H9 (cell line): ENCODE measurements at regions not wholly inside any gene's neighbourhood (a gene's known extent, or its start where the extent isn't known, plus 50 kb on each side); places are given as distances from the start of the nearest gene placed in this dataset.

Experiments used
- DNase-seq: peaks from one replicate; pipeline ENCODE4 v3.0.0-alpha.2; 2017
- H2AFZ ChIP-seq: one replicate; pipeline ENCODE4 v1.6.1; 2013; ENCODE audit warnings: mild to moderate bottlenecking, low read length, control low read depth, moderate library complexity
- H2AK5ac ChIP-seq: 2 replicates; pipeline ENCODE4 v1.6.1; 2013; ENCODE audit warnings: low read length, control low read depth, mixed read lengths; ENCODE audit not compliant: insufficient read length
- H2BK120ac ChIP-seq: one replicate; pipeline ENCODE4 v1.6.1; 2013; ENCODE audit warnings: low read depth, mild to moderate bottlenecking, low read length, control low read depth, inconsistent platforms; ENCODE audit not compliant: poor library complexity, severe bottlenecking
- H2BK12ac ChIP-seq: 2 replicates; pipeline ENCODE4 v1.6.1; 2013; ENCODE audit warnings: low read length, control low read depth, mixed read lengths, low read depth; ENCODE audit not compliant: insufficient read length
- H2BK15ac ChIP-seq: 2 replicates; pipeline ENCODE4 v1.6.1; 2013; ENCODE audit warnings: low read depth, low read length, control low read depth
- H2BK20ac ChIP-seq: one replicate; pipeline ENCODE4 v1.6.1; 2013; ENCODE audit warnings: low read depth, mild to moderate bottlenecking, low read length, control low read depth, inconsistent platforms; ENCODE audit not compliant: poor library complexity, severe bottlenecking
- H2BK5ac ChIP-seq: 2 replicates; pipeline ENCODE4 v1.6.1; 2013; ENCODE audit warnings: low read length, control low read depth, mixed read lengths; ENCODE audit not compliant: insufficient read length
- H3K14ac ChIP-seq: 2 replicates; pipeline ENCODE4 v1.6.1; 2013; ENCODE audit warnings: low read length, control low read depth; ENCODE audit not compliant: insufficient read depth
- H3K18ac ChIP-seq: 2 replicates; pipeline ENCODE4 v1.6.1; 2013; ENCODE audit warnings: low read depth, mild to moderate bottlenecking, mixed read lengths, low read length, control low read depth; ENCODE audit not compliant: insufficient read length
- H3K23ac ChIP-seq: 2 replicates; pipeline ENCODE4 v1.6.1; 2013; ENCODE audit warnings: low read length, control low read depth, mixed read lengths, low read depth; ENCODE audit not compliant: insufficient read length
- H3K23me2 ChIP-seq: 2 replicates; pipeline ENCODE4 v1.6.1; 2013; ENCODE audit warnings: low read depth, mild to moderate bottlenecking, mixed read lengths, low read length, control low read depth; ENCODE audit not compliant: insufficient read length, poor library complexity, severe bottlenecking
- H3K27ac ChIP-seq: 2 replicates; pipeline ENCODE4 v1.5.1; 2013; ENCODE audit warnings: low read length, control low read depth, mixed read lengths, low read depth; ENCODE audit not compliant: insufficient read length
- H3K27me3 ChIP-seq: 2 replicates; pipeline ENCODE4 v1.6.1; 2013; ENCODE audit warnings: low read length, control low read depth, inconsistent platforms; ENCODE audit not compliant: insufficient read depth
- H3K4ac ChIP-seq: 2 replicates; pipeline ENCODE4 v1.6.1; 2013; ENCODE audit warnings: low read depth, mild to moderate bottlenecking, control low read depth, inconsistent platforms, low read length, moderate library complexity
- H3K4me1 ChIP-seq: 2 replicates; pipeline ENCODE4 v1.6.1; 2013; ENCODE audit warnings: low read length, control low read depth, inconsistent platforms; ENCODE audit not compliant: insufficient read depth
- H3K4me2 ChIP-seq: 2 replicates; pipeline ENCODE4 v1.6.1; 2013; ENCODE audit warnings: low read length, control low read depth, mixed read lengths; ENCODE audit not compliant: insufficient read length, insufficient read depth
- H3K56ac ChIP-seq: 2 replicates; pipeline ENCODE4 v1.6.1; 2013; ENCODE audit warnings: low read depth, mild to moderate bottlenecking, mixed read lengths, low read length, control low read depth; ENCODE audit not compliant: insufficient read length
- H3K79me1 ChIP-seq: 2 replicates; pipeline ENCODE4 v1.6.1; 2013; ENCODE audit warnings: low read depth, mild to moderate bottlenecking, moderate library complexity, low read length, control low read depth, inconsistent platforms; ENCODE audit not compliant: insufficient read depth, poor library complexity, severe bottlenecking
- H3K79me2 ChIP-seq: 2 replicates; pipeline ENCODE4 v1.6.1; 2013; ENCODE audit warnings: low read length, control low read depth, inconsistent platforms; ENCODE audit not compliant: insufficient read depth
- H3K9ac ChIP-seq: 2 replicates; pipeline ENCODE4 v1.6.1; 2013; ENCODE audit warnings: low read length, control low read depth, mixed read lengths; ENCODE audit not compliant: insufficient read length; ENCODE audit errors: extremely low read depth
- H3K9me3 ChIP-seq: one replicate; pipeline ENCODE4 v1.6.1; 2013; ENCODE audit warnings: low read depth, low read length, inconsistent platforms; ENCODE audit not compliant: control insufficient read depth
- H3T11ph ChIP-seq: one replicate; pipeline ENCODE4 v1.6.1; 2013; ENCODE audit warnings: mild to moderate bottlenecking, low read length, control low read depth, inconsistent platforms
- H4K20me1 ChIP-seq: one replicate; pipeline ENCODE4 v1.6.1; 2013; ENCODE audit not compliant: control insufficient read depth, insufficient read length, insufficient read depth
- H4K5ac ChIP-seq: 2 replicates; pipeline ENCODE4 v1.6.1; 2013; ENCODE audit warnings: low read depth, mild to moderate bottlenecking, mixed read lengths, low read length, control low read depth; ENCODE audit not compliant: insufficient read length
- H4K8ac ChIP-seq: replicated peaks from 2 replicates; pipeline ENCODE4 v1.6.1; 2013; ENCODE audit warnings: low read length, control low read depth, mixed read lengths, low read depth; ENCODE audit not compliant: insufficient read length
- H4K91ac ChIP-seq: 2 replicates; pipeline ENCODE4 v1.6.1; 2013; ENCODE audit warnings: low read depth, mild to moderate bottlenecking, moderate library complexity, mixed read lengths, low read length, control low read depth; ENCODE audit not compliant: insufficient read length
- H3K27ac Mint-ChIP-seq, 3 experiments: 2 replicates in 2 of 3; 3 replicates in 1 of 3; pipeline ENCODE4 v1.8.0; 2020 to 2021; ENCODE audit warnings: mixed read lengths in 3 of 3, mild to moderate bottlenecking in 1 of 3, moderate library complexity in 1 of 3
- H3K27me3 Mint-ChIP-seq: 2 replicates; pipeline ENCODE4 v1.8.0; 2021; ENCODE audit warnings: low read depth, mild to moderate bottlenecking, moderate library complexity, mixed read lengths
- H3K36me3 Mint-ChIP-seq, 3 experiments: 2 replicates in 2 of 3; 3 replicates in 1 of 3; pipeline ENCODE4 v1.8.0; 2020 to 2021; ENCODE audit warnings: low read depth in 3 of 3, mixed read lengths in 3 of 3; ENCODE audit not compliant: insufficient read depth in 1 of 3
- H3K4me1 Mint-ChIP-seq, 2 experiments: 2 replicates each; pipeline ENCODE4 v1.8.0; 2020; ENCODE audit warnings: mixed read lengths in 2 of 2
- H3K4me3 Mint-ChIP-seq, 2 experiments: 2 replicates in 1 of 2; 3 replicates in 1 of 2; pipeline ENCODE4 v1.8.0; 2020 to 2021; ENCODE audit warnings: mild to moderate bottlenecking in 2 of 2, mixed read lengths in 2 of 2, moderate library complexity in 1 of 2
- H3K9me3 Mint-ChIP-seq, 2 experiments: 2 replicates in 1 of 2; 3 replicates in 1 of 2; pipeline ENCODE4 v1.8.0; 2020; ENCODE audit warnings: mild to moderate bottlenecking in 2 of 2, mixed read lengths in 2 of 2, moderate library complexity in 1 of 2
- WGBS: extraction: QIAGEN DNeasy Blood & Tissue Kit; methylation state at CpG from one replicate; pipeline ENCODE4 v1.1.7; 2013; ENCODE audit warnings: missing lambda C conversion rate, low lambda C conversion rate, mixed read lengths; ENCODE audit not compliant: insufficient read length; ENCODE audit errors: extremely low coverage; 5-methylcytosine and 5-hydroxymethylcytosine counted together
- TF ChIP-seq, protein P1 (sequence below): fragments of 200-600 bp; sonication (generic); conservative IDR thresholded peaks from 3 replicates; pipeline ENCODE4 v1.8.0; 2021; ENCODE audit warnings: antibody characterized with exemption, mild to moderate bottlenecking

DNA sequence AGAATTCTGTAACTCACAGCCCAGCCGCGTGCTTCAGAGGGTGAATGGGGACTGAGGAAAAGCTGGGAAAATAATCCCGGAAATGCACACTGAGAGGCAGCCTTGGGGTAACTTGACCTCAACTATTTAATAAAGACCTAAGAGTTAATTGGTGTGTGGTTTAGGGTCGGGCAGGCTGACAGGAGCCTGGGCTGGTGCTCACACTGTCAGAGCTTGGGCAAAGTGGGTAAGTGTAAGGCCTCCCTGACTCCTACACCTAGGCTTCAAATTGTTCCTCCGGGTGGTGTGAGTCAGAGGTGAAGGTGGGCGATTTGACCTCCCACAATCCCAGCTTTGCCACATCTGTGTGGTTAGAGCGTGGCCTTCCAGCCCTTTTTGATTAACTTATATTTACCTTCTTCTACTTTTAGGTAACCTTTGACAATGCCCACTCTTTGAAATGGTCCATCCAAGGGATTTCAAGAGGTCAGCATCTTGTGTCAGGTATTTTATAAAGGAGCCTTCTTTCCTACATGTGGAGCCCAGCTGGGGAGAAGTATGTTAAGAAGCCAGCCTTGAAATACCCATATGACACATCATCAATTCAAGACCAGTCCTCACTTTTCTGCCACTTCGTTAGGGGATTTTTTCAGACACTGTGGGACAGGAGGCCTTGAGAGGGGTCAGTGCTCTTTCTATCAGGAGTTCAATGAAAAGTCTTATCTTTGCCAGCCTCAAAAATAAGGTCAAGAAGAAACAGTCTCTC, 114.2 kb downstream of the NUFIP1 start:
- no peak overlapping the region for H3K27ac Mint-ChIP-seq
- Histone ChIP-seq H3K4ac (no peak overlapping the region), H3K9me3 (no peaks in the 10 kb centered on the region), H2BK12ac (no peak overlapping the region), H4K8ac (no peak overlapping the region), H3K4me2 (no peak overlapping the region), H3K18ac (no peak overlapping the region), H3K9ac (no peak overlapping the region), H3K56ac (no peak overlapping the region), H3K4me1 (no peaks in the 10 kb centered on the region), H4K91ac (no peak overlapping the region), H2BK15ac (no peak overlapping the region), H2BK120ac (no peak overlapping the region), H3K27me3 (no peaks in the 10 kb centered on the region), H2AK5ac (no peak overlapping the region), H3K23ac (no peak overlapping the region), H3T11ph (no peak overlapping the region), H3K79me1 (no peaks in the 10 kb centered on the region), H3K27ac (no peak overlapping the region), H4K20me1 (no peaks in the 10 kb centered on the region), H3K23me2 (no peaks in the 10 kb centered on the region), H2AFZ (no peak overlapping the region), H2BK20ac (no peak overlapping the region), H4K5ac (no peak overlapping the region), H3K14ac (no peak overlapping the region), H2BK5ac (no peak overlapping the region), H3K79me2 (no peaks in the 10 kb centered on the region)
- TF ChIP-seq, protein P1, sequence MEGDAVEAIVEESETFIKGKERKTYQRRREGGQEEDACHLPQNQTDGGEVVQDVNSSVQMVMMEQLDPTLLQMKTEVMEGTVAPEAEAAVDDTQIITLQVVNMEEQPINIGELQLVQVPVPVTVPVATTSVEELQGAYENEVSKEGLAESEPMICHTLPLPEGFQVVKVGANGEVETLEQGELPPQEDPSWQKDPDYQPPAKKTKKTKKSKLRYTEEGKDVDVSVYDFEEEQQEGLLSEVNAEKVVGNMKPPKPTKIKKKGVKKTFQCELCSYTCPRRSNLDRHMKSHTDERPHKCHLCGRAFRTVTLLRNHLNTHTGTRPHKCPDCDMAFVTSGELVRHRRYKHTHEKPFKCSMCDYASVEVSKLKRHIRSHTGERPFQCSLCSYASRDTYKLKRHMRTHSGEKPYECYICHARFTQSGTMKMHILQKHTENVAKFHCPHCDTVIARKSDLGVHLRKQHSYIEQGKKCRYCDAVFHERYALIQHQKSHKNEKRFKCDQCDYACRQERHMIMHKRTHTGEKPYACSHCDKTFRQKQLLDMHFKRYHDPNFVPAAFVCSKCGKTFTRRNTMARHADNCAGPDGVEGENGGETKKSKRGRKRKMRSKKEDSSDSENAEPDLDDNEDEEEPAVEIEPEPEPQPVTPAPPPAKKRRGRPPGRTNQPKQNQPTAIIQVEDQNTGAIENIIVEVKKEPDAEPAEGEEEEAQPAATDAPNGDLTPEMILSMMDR: no peak
- DNase-seq: no peak
- no peaks in the 10 kb centered on the region for H3K4me1 Mint-ChIP-seq
- no peak overlapping the region for H3K4me3 Mint-ChIP-seq
- peaks cover 1% of the 10 kb centered on the region for H3K27me3 Mint-ChIP-seq
- peaks cover 1 to 6% (median 3%) of the 10 kb centered on the region in 3 experiments; a peak in 5 of 7 replicates for H3K36me3 Mint-ChIP-seq
- WGBS: no CpG with 5 or more reads among the region's 8 CpGs
- peaks cover 5 to 7% of the 10 kb centered on the region in 2 experiments; a peak in 4 of 5 replicates for H3K9me3 Mint-ChIP-seq
